EL (cell line): ENCODE measurements at regions not wholly inside any gene's neighbourhood (a gene's known extent, or its start where the extent isn't known, plus 50 kb on each side); places are given as distances from the start of the nearest gene placed in this dataset.

Source experiments
- DNase-seq: peaks from one replicate; pipeline ENCODE4 v3.0.0-alpha.2; 2016

DNA sequence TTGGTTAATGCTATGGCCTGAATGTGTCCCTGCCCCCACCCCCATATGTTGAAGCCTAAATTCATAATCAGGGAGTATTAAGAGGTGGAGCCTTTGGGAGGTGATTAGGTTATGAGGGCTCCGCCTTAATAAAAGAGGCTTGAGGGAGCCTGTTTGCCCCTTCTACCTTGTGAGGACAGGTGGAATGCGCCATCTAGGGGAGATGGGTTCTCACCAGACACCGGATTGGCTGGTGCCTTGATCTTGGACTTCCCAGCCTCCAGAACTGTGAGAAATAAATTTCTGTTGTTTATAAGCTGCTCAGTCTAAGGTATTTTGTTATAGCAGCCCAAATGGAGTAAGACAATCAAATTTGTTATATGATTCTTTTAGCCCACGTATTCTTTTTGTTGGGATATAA, 148.3 kb downstream of the PTCSC3 start:
- DNase-seq = no peak

GRCh38 chr14:36027354-36027753, 149.2 kb downstream of the PTCSC3 start:
- no peak for DNase-seq

DNA sequence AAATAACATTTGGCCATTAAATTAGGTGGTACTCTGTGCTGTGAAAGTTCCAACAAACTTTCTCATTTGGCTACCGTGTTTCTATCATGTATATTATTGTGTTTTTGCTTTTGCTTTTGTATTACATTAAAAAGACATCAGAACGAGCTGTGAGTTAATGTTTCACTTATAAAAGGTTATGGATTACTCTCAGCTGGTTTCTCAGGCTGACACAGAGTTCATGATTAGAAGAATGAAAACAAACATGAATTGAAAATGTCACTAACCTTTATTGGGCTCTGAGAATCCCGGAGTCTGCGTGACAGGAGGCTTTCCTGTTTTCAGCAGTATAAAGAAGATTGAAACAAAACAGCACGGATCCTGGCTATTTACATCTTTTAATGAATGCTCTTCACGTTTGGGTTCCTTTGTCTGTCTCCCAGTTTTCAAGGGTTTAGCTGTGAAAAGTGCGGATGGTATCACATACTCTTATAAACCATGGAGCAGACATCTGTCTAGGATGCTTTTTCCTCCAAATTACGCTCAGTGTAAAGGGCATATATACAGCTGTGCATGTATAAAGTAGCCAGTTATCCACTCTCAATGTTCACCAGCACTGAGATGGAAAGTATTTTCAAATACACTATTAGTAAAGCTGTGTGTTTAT, 153.6 kb downstream of the PTCSC3 start:
- DNase-seq = no peak

- no peak for DNase-seq
Measured at GRCh38 chr14:36021591-36022320, 154.8 kb downstream of the PTCSC3 start.

DNA sequence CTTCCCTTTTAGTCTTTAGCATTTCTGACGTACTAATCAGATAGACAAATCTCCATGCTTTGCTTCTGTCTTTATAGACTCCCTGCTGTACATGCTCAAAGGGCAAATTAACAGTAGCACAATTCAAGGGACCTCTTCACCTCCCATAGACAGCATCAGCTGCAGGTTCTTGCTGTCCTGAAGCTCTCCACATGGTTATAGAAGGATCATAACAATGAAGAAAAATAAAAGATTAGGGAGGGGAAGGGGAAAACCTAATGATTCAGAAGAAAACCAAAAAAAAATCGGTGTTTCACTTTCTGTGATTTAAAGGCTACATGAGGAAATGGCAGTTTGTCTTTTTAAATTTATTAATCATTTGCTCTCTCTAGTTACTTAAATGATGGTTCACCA, 155.5 kb downstream of the PTCSC3 start:
- DNase-seq = no peak

- no peak for DNase-seq
Measured at GRCh38 chr14:36020120-36021029, 156.1 kb downstream of the PTCSC3 start.

DNA sequence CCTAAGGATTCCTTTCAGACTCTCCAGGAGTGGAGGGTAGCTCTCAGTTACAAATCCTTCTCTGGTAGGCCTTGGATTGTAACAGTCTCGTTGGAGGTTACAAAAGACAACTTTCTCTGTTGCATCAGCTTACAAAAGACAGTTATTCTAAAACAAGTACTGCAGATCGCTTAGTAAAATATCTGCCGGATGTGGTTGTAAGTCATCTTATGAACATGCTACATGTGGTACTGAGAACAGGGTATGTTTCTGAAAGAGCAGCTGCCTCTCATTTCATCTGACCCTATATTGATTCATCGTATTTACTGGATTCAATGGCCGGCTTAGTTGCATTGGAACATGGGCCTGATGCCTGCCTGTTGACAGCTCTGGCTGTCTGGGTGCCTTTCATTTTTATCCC, 157.4 kb downstream of the PTCSC3 start:
- DNase-seq = no peak

DNA sequence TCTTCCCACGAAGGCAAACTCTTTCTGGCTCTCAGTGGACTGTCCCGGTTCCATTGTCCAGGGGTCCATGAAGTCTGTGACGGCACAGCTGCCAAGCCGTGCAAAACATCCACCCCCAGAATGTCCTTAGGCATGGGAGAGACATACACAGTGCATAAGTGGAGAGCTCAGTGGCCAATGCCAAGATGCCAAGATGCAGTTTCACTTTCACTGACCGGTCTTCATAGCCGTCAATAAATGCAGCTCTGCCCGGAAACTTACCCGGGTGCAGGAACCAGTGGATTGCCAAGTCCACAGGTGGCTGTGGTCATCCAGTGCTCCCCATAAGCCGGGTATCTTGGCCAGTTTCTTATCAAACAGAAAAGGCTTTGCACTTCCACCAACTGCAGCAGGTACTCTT, 162.3 kb downstream of the PTCSC3 start:
- no peak for DNase-seq

GRCh38 chr14:36013483-36013882, 163.0 kb downstream of the PTCSC3 start:
- no peak for DNase-seq

GRCh38 chr14:36012621-36013020, 163.9 kb downstream of the PTCSC3 start:
- DNase-seq = no peak

DNA sequence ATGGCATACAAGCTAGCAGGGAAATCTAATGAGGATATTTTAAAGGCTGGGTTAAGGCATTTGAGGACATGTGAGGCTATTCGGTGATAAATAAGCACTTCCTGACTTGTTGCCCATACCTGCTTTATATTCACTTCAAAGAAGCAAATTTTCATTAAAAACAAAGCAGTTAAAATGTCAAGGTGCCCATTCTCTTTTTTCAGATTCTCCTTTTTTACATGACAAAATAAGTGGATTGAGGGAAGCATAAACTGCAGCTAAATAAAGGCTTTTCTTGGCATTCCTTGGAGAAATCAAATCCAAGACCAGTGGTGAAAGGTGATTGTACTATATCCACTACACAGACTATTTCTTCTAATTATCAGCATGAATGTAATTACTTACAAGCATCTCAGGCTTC, 166.9 kb downstream of the PTCSC3 start:
- no peak for DNase-seq

DNA sequence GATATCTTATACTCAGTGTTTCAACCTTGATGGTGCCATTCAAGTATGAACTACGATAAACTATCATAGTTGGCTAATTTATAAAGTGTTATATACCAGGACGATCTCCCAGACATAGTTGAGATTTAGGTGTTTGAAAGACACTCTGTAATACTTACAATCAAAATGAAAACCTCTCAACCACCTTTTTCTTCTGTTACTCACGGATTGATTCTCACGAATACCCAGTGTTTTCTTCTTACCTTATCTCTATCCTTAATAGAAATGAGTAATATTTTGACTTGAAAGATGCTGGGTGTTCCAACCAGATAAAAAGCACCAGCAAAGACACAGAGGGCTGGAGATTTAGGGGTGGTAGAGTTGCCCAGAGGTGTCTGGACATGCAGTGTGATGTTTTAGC, 169.9 kb downstream of the PTCSC3 start:
- no peak for DNase-seq

DNA sequence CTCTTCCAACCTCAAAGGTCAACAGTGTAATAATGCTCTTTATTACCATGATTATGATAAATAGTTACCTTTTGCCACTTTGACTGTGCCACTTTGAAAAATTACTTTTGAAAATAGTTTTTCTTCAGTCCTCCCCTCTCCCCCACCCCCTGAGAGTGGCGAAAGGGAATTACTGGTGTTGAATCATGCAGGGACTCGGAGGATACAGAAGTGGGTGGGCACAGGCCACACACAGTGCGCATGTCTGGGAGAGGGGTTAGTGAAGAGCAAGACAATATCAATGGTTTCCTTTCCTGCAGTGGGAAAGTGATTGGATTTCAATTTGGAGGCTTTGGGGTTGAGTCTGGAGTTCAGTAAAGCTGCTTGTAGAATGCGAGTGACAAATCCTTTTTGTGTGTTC, 170.9 kb downstream of the PTCSC3 start:
- DNase-seq = no peak

- DNase-seq = no peak
Measured at GRCh38 chr14:36001936-36002335, 174.6 kb downstream of the PTCSC3 start.

GRCh38 chr14:35999294-35999693, 173.2 kb downstream of the BRMS1L start:
- DNase-seq = no peak

DNA sequence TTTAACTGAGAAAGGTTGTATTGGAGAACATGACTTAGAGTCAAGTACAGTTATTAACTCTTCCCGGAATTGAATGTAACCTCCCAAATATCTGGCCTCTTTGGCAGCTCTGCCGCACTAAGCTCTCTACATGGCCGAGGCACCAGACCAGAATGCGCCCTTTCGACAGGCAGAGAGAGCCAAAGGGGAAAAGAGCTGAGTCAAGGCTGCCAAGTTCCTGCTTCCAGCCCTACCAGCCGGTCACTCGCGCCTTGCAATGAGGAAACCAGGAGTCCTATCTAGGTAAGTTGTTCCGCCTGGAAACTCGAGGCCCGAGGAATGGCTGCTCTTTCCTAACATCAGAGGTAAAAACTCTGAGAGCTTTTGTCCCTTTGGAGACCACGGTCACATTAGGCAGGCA, 172.2 kb downstream of the BRMS1L start:
- no peak for DNase-seq

- no peak for DNase-seq
Measured at GRCh38 chr14:35993684-35993960, 167.5 kb downstream of the BRMS1L start.

DNA sequence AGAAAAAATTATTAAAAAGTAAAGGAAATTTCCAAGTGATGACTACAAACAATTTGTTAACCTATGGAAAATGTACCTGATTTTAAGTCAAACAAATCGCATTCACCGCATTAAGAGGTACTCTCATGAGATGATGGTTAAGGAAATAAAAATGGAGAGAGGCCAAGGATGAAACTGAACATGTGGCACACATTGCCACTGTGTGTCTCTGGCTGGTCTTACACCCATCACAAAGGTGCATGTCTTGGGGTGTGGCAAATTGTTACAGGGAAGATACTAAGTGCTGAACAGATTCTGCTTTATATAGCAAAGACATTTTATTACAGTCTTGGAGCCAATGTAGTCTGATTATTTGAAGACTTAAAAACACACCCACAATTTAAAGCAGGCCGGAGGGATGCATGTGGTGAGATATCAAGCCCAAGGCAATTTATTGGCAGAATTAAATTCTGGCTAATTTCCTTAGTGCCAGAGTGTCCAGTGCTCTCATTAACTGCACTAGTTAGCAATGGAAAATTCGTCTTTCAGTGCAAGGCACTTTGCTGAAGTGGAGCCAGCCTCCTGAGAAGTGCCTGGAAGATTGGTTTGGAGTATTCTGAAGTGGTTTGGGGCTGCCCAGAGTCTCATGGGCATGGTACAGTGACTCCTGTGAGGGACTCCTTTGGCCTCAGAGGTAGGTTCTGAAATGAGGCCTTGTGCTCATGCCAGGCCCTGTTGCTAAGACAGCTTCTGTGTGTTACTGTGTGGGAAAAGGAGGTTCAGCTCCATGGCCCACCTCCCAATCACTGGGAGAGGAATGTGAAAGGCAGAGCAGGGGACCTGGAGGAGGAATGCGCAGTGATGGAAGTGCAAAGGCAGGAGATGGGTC, 166.9 kb downstream of the BRMS1L start:
- no peak for DNase-seq

DNA sequence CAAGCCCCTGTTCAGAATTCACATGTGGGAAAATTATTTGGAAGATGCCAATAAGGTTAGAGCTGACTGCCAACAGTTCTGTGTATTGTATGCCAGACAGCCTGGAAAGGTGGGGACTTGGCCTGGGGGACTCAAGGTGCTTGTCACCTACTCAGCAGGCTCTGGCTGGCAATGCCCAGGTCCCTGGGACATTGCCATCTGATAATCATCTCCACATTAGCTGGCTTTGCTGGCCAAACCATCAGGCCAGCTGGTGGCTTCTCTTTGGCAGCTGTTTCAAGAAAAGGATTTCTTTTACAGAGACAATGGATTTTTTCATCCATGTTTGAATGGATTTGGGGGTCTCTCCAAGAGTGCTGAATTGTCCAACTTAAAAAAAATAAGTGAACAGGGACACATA, 165.2 kb downstream of the BRMS1L start:
- DNase-seq = no peak

DNA sequence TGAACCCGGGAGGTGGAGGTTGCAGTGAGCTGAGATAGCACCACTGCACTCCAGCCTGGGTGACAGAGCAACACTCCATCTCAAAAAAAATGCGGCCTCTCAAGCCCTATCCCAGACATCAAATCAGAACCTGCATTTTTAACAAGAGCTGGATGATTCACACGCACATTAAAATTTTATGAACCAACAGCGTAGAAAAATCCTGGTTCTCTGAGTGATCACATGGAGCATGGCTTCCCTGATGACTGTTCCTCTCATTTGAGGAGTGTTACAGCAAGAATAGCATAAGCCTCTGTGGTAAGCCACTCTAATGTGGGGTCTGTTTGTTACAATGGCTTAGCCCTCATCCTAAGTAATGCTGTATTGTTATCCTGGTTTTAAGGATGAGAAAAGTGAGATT, 163.6 kb downstream of the BRMS1L start:
- no peak for DNase-seq

- no peak for DNase-seq
Measured at GRCh38 chr14:35988972-35989690, 163.0 kb downstream of the BRMS1L start.

GRCh38 chr14:35988550-35988949, 162.4 kb downstream of the BRMS1L start:
- no peak for DNase-seq
